Loucy (cell line): ENCODE measurements at regions not wholly inside any gene's neighbourhood (a gene's known extent, or its start where the extent isn't known, plus 50 kb on each side); places are given as distances from the start of the nearest gene placed in this dataset.

Experiments used
- H2AFZ ChIP-seq: fragments of 200-600 bp; sonication (generic); 2 replicates; pipeline ENCODE4 v1.6.0; 2016; ENCODE audit warnings: antibody characterized with exemption, mild to moderate bottlenecking, low read length, moderate library complexity
- H3F3A ChIP-seq: fragments of 200-600 bp; 2 replicates; pipeline ENCODE4 v1.6.0; 2016; ENCODE audit warnings: antibody characterized with exemption, low read depth, mild to moderate bottlenecking
- H3K27me3 ChIP-seq: fragments of 200-600 bp; sonication (generic); 2 replicates; pipeline ENCODE4 v1.6.1; 2014; ENCODE audit warnings: low read length, mild to moderate bottlenecking; ENCODE audit not compliant: insufficient read depth, poor library complexity, severe bottlenecking
- H3K36me3 ChIP-seq: fragments of 200-600 bp; sonication (generic); 2 replicates; pipeline ENCODE4 v1.6.1; 2016; ENCODE audit warnings: low read length; ENCODE audit not compliant: insufficient read depth
- H3K4me1 ChIP-seq: fragments of 200-600 bp; sonication (generic); 2 replicates; pipeline ENCODE4 v1.5.1; 2014; ENCODE audit warnings: low read length, mild to moderate bottlenecking; ENCODE audit not compliant: insufficient read depth, poor library complexity, severe bottlenecking
- H3K4me2 ChIP-seq: fragments of 200-600 bp; sonication (generic); 2 replicates; pipeline ENCODE4 v1.6.0; 2014; ENCODE audit warnings: antibody characterized with exemption, low read length, low read depth, mild to moderate bottlenecking; ENCODE audit not compliant: poor library complexity, severe bottlenecking
- H3K4me3 ChIP-seq: fragments of 200-600 bp; sonication (generic); 2 replicates; pipeline ENCODE4 v1.5.1; 2014; ENCODE audit warnings: low read length, mild to moderate bottlenecking, mixed read lengths; ENCODE audit not compliant: poor library complexity, severe bottlenecking
- H3K79me2 ChIP-seq: fragments of 200-600 bp; sonication (generic); 2 replicates; pipeline ENCODE4 v1.6.1; 2014; ENCODE audit warnings: low read length; ENCODE audit not compliant: insufficient read depth
- H3K9ac ChIP-seq: fragments of 200-600 bp; sonication (generic); 2 replicates; pipeline ENCODE4 v1.6.0; 2014; ENCODE audit warnings: mild to moderate bottlenecking, low read depth, low read length, moderate library complexity; ENCODE audit not compliant: poor library complexity, severe bottlenecking
- H3K9me2 ChIP-seq: fragments of 200-600 bp; sonication (generic); replicated peaks from 2 replicates; pipeline ENCODE4 v1.6.1; 2016; ENCODE audit warnings: low read depth, low read length, mixed read lengths
- H3K9me3 ChIP-seq: fragments of 200-600 bp; sonication (generic); 2 replicates; pipeline ENCODE4 v1.6.1; 2014; ENCODE audit warnings: mild to moderate bottlenecking, antibody characterized with exemption, low read length, low read depth; ENCODE audit not compliant: insufficient read depth
- H4K20me1 ChIP-seq: fragments of 200-600 bp; sonication (generic); 2 replicates; pipeline ENCODE4 v1.6.0; 2014; ENCODE audit warnings: antibody characterized with exemption, low read length, mild to moderate bottlenecking; ENCODE audit not compliant: insufficient read depth, poor library complexity, severe bottlenecking
- CTCF ChIP-seq: fragments of 200-600 bp; sonication (generic); conservative IDR thresholded peaks from 2 replicates; pipeline ENCODE4 v1.5.1; 2014; ENCODE audit warnings: mild to moderate bottlenecking, antibody characterized with exemption, low read length
- EZH2phosphoT487 ChIP-seq: fragments of 200-600 bp; IDR thresholded peaks from 2 replicates; pipeline ENCODE4 v1.6.1; 2018; ENCODE audit warnings: antibody characterized with exemption, mild to moderate bottlenecking, moderate library complexity, borderline replicate concordance

GRCh38 chr5:159774476-159775031 is 141.7 kb upstream of the ADRA1B start:
- Histone ChIP-seq H3F3A (no peaks in the 10 kb centered on the region), H3K79me2 (no peaks in the 10 kb centered on the region), H3K9me3 (no peaks in the 10 kb centered on the region), H3K9ac (no peak overlapping the region), H3K4me3 (no peak overlapping the region), H3K4me2 (no peak overlapping the region), H2AFZ (no peak overlapping the region), H3K27me3 (no peaks in the 10 kb centered on the region), H4K20me1 (no peaks in the 10 kb centered on the region), H3K36me3 (no peaks in the 10 kb centered on the region), H3K4me1 (no peaks in the 10 kb centered on the region), H3K9me2 (no peaks in the 10 kb centered on the region)
- TF ChIP-seq EZH2phosphoT487 (no peak), CTCF (no peak)

GRCh38 chr5:159775890-159776289 is 140.4 kb upstream of the ADRA1B start:
- no peaks in the 10 kb centered on the region for H3K4me1 ChIP-seq
- H3F3A ChIP-seq, result no peaks in the 10 kb centered on the region
- no peak overlapping the region for H3K9ac ChIP-seq
- TF ChIP-seq CTCF (no peak), EZH2phosphoT487 (no peak)
- no peaks in the 10 kb centered on the region for H3K36me3 ChIP-seq
- no peak overlapping the region for H3K4me3 ChIP-seq
- H2AFZ ChIP-seq, result no peak overlapping the region
- H3K9me3 ChIP-seq, result no peaks in the 10 kb centered on the region
- no peaks in the 10 kb centered on the region for H3K27me3 ChIP-seq
- no peak overlapping the region for H3K4me2 ChIP-seq
- H3K79me2 ChIP-seq, result no peaks in the 10 kb centered on the region
- no peaks in the 10 kb centered on the region for H3K9me2 ChIP-seq
- no peaks in the 10 kb centered on the region for H4K20me1 ChIP-seq

- H3K4me3 ChIP-seq, result no peak overlapping the region
- H3K9me3 ChIP-seq, result no peaks in the 10 kb centered on the region
- H3K4me2 ChIP-seq, result no peak overlapping the region
- H3K4me1 ChIP-seq, result no peaks in the 10 kb centered on the region
- H3K36me3 ChIP-seq, result no peaks in the 10 kb centered on the region
- H3K27me3 ChIP-seq, result no peaks in the 10 kb centered on the region
- no peak overlapping the region for H3K9ac ChIP-seq
- H3F3A ChIP-seq, result no peaks in the 10 kb centered on the region
- H3K9me2 ChIP-seq, result no peaks in the 10 kb centered on the region
- no peaks in the 10 kb centered on the region for H3K79me2 ChIP-seq
- no peak overlapping the region for H2AFZ ChIP-seq
- no peaks in the 10 kb centered on the region for H4K20me1 ChIP-seq
- TF ChIP-seq CTCF (no peak), EZH2phosphoT487 (no peak)
These were observed 139.1 kb upstream of the ADRA1B start for GRCh38 chr5:159777049-159777660.
